SU-DHL-6 (cell line): ENCODE measurements at regions not wholly inside any gene's neighbourhood (a gene's known extent, or its start where the extent isn't known, plus 50 kb on each side); places are given as distances from the start of the nearest gene placed in this dataset.

Experiments
- H2AFZ ChIP-seq: fragments of 200-600 bp; sonication (generic); 2 replicates; pipeline ENCODE4 v1.6.1; 2014; ENCODE audit warnings: low read depth, mild to moderate bottlenecking, moderate library complexity, mixed read lengths, antibody characterized with exemption, low read length; ENCODE audit not compliant: severe bottlenecking
- H3F3A ChIP-seq: fragments of 200-600 bp; shearing (Covaris generic); 2 replicates; pipeline ENCODE4 v1.6.0; 2016; ENCODE audit warnings: antibody characterized with exemption, mild to moderate bottlenecking; ENCODE audit not compliant: insufficient read depth
- H3K27ac ChIP-seq: fragments of 200-600 bp; sonication (generic); 2 replicates; pipeline ENCODE4 v1.5.1; 2016; ENCODE audit warnings: low read depth, mild to moderate bottlenecking, low read length, moderate library complexity, mixed read lengths
- H3K27me3 ChIP-seq: fragments of 200-600 bp; sonication (generic), shearing (Covaris generic); 2 replicates; pipeline ENCODE4 v1.6.0; 2014; ENCODE audit warnings: mild to moderate bottlenecking, low read length
- H3K36me3 ChIP-seq: fragments of 200-600 bp; sonication (generic); 2 replicates; pipeline ENCODE4 v1.6.1; 2014; ENCODE audit warnings: mild to moderate bottlenecking, low read length, mixed read lengths
- H3K4me2 ChIP-seq: fragments of 300-600, 200-600 bp; shearing (Covaris generic), sonication (generic); 2 replicates; pipeline ENCODE4 v1.6.0; 2014; ENCODE audit warnings: low read length, low read depth, mild to moderate bottlenecking; ENCODE audit not compliant: poor library complexity, severe bottlenecking
- H3K4me3 ChIP-seq: fragments of 200-600 bp; sonication (generic); 2 replicates; pipeline ENCODE4 v1.5.1; 2014; ENCODE audit warnings: antibody characterized with exemption, low read length, mild to moderate bottlenecking, mixed read lengths; ENCODE audit not compliant: insufficient read depth, poor library complexity, severe bottlenecking
- H3K79me2 ChIP-seq: fragments of 200-600 bp; sonication (generic); 2 replicates; pipeline ENCODE4 v1.6.1; 2014; ENCODE audit warnings: mild to moderate bottlenecking, low read length, moderate library complexity; ENCODE audit not compliant: insufficient read depth
- H3K9ac ChIP-seq: fragments of 200-600 bp; sonication (generic); 2 replicates; pipeline ENCODE4 v1.7.0; 2014; ENCODE audit warnings: mild to moderate bottlenecking, low read length
- H3K9me2 ChIP-seq: fragments of 200-600 bp; sonication (generic); replicated peaks from 2 replicates; pipeline ENCODE4 v1.6.1; 2014; ENCODE audit warnings: low read length; ENCODE audit not compliant: insufficient read depth
- H3K9me3 ChIP-seq: fragments of 200-600 bp; sonication (generic); 2 replicates; pipeline ENCODE4 v1.6.1; 2014; ENCODE audit warnings: low read length, mixed read lengths; ENCODE audit not compliant: insufficient read depth
- H4K20me1 ChIP-seq: fragments of 200-600 bp; sonication (generic); 2 replicates; pipeline ENCODE4 v1.6.1; 2014; ENCODE audit warnings: low read depth, mild to moderate bottlenecking, antibody characterized with exemption, low read length, moderate library complexity, mixed read lengths
- CTCF ChIP-seq: fragments of 200-600 bp; sonication (generic); IDR thresholded peaks from one replicate; pipeline ENCODE4 v1.5.1; 2017; ENCODE audit warnings: antibody characterized with exemption, mild to moderate bottlenecking, low read length, moderate library complexity; ENCODE audit not compliant: insufficient read depth, poor library complexity, severe bottlenecking
- EZH2phosphoT487 ChIP-seq: fragments of 200-600 bp; sonication (generic), shearing (Covaris generic); conservative IDR thresholded peaks from 2 replicates; pipeline ENCODE4 v1.6.1; 2018; ENCODE audit warnings: mild to moderate bottlenecking, antibody characterized with exemption, low read length, moderate library complexity, mixed read lengths

- no peak for TF ChIP-seq EZH2phosphoT487
- no peak for TF ChIP-seq CTCF
- no peaks in the 10 kb centered on the region for H3K27me3 ChIP-seq
- no peaks in the 10 kb centered on the region for H4K20me1 ChIP-seq
- H3K36me3 ChIP-seq = no peaks in the 10 kb centered on the region
- no peaks in the 10 kb centered on the region for H3K9me2 ChIP-seq
- no peak overlapping the region for H3K27ac ChIP-seq
- H3K79me2 ChIP-seq = no peaks in the 10 kb centered on the region
- H3K9ac ChIP-seq = no peak overlapping the region
- no peaks in the 10 kb centered on the region for H3F3A ChIP-seq
- no peak overlapping the region for H3K4me2 ChIP-seq
- H3K9me3 ChIP-seq = no peaks in the 10 kb centered on the region
- no peak overlapping the region for H2AFZ ChIP-seq
- H3K4me3 ChIP-seq = no peak overlapping the region
Measured at GRCh38 chr3:106745344-106746168, 631.7 kb upstream of the CCDC54 start.

GRCh38 chr3:106746286-106746685 lies 631.0 kb upstream of the CCDC54 start:
- Histone ChIP-seq H3K4me3 (no peak overlapping the region), H3K79me2 (no peaks in the 10 kb centered on the region), H3F3A (no peaks in the 10 kb centered on the region), H3K9ac (no peak overlapping the region), H3K9me2 (no peaks in the 10 kb centered on the region), H3K36me3 (no peaks in the 10 kb centered on the region), H3K9me3 (no peaks in the 10 kb centered on the region), H3K4me2 (no peak overlapping the region), H2AFZ (no peak overlapping the region), H3K27me3 (no peaks in the 10 kb centered on the region), H4K20me1 (no peaks in the 10 kb centered on the region), H3K27ac (no peak overlapping the region)
- no peak for TF ChIP-seq CTCF
- TF ChIP-seq EZH2phosphoT487 = no peak

- Histone ChIP-seq H2AFZ (no peak overlapping the region), H4K20me1 (no peaks in the 10 kb centered on the region), H3K9ac (no peak overlapping the region), H3K4me3 (no peak overlapping the region), H3K9me3 (no peaks in the 10 kb centered on the region), H3K9me2 (no peaks in the 10 kb centered on the region), H3F3A (no peaks in the 10 kb centered on the region), H3K79me2 (no peaks in the 10 kb centered on the region), H3K27ac (no peak overlapping the region), H3K36me3 (no peaks in the 10 kb centered on the region), H3K27me3 (no peaks in the 10 kb centered on the region), H3K4me2 (no peak overlapping the region)
- TF ChIP-seq CTCF (no peak), EZH2phosphoT487 (no peak)
Measured at GRCh38 chr3:106748472-106749262, 628.6 kb upstream of the CCDC54 start.
